Keratinocyte (primary cell): ENCODE measurements at regions not wholly inside any gene's neighbourhood (a gene's known extent, or its start where the extent isn't known, plus 50 kb on each side); places are given as distances from the start of the nearest gene placed in this dataset.

ENCODE experiments used
- DNase-seq: peaks from one replicate; pipeline ENCODE4 v3.0.0-alpha.2; 2011; ENCODE audit warnings: low read depth, missing footprints, low spot score
- FAIRE-seq: peaks from 2 replicates; lab custom pipeline; 2011; peaks lifted over from hg19 to GRCh38; lab: Jason Lieb, UNC
- H2AFZ ChIP-seq: 2 replicates; pipeline ENCODE4 v1.6.0; 2012; ENCODE audit warnings: low read length, control low read depth, inconsistent platforms; ENCODE audit not compliant: control insufficient read depth
- H3K27ac ChIP-seq: 2 replicates; pipeline ENCODE4 v1.5.1; 2011; ENCODE audit warnings: low read length; ENCODE audit not compliant: control insufficient read depth, insufficient read depth
- H3K27me3 ChIP-seq: 3 replicates; pipeline ENCODE4 v1.6.0; 2011; ENCODE audit warnings: low read length; ENCODE audit not compliant: control insufficient read depth, insufficient read depth; ENCODE audit errors: extremely low read depth
- H3K36me3 ChIP-seq, 2 experiments: 2 replicates in 1 of 2; 3 replicates in 1 of 2; pipeline ENCODE4 v1.5.1; 2011; ENCODE audit warnings: low read length in 2 of 2, mild to moderate bottlenecking in 1 of 2; ENCODE audit not compliant: control insufficient read depth in 2 of 2, insufficient read depth in 2 of 2; ENCODE audit errors: extremely low read depth in 1 of 2
- H3K4me1 ChIP-seq: 3 replicates; pipeline ENCODE4 v1.5.1; 2011; ENCODE audit warnings: low read length; ENCODE audit not compliant: control insufficient read depth, insufficient read depth; ENCODE audit errors: extremely low read depth
- H3K4me2 ChIP-seq: 3 replicates; pipeline ENCODE4 v1.6.0; 2011; ENCODE audit warnings: low read depth, low read length; ENCODE audit not compliant: control insufficient read depth, insufficient read depth; ENCODE audit errors: extremely low read depth
- H3K4me3 ChIP-seq, 3 experiments: fragments of 200-600 bp in 1 of 3; sonication (generic) in 1 of 3; 2 replicates in 2 of 3; 3 replicates in 1 of 3; pipeline ENCODE4 v1.5.1; 2011 to 2016; ENCODE audit warnings: low read length in 3 of 3, mild to moderate bottlenecking in 3 of 3, control low read depth in 2 of 3, inconsistent platforms in 1 of 3, low read depth in 1 of 3, mixed read lengths in 1 of 3, mixed run types in 1 of 3, moderate library complexity in 1 of 3; ENCODE audit not compliant: control insufficient read depth in 2 of 3, insufficient read depth in 2 of 3; ENCODE audit errors: extremely low read depth in 1 of 3
- H3K79me2 ChIP-seq: 2 replicates; pipeline ENCODE4 v1.6.0; 2012; ENCODE audit warnings: low read length; ENCODE audit not compliant: control insufficient read depth, insufficient read depth
- H3K9ac ChIP-seq: 3 replicates; pipeline ENCODE4 v1.6.0; 2011; ENCODE audit warnings: low read length; ENCODE audit not compliant: control insufficient read depth, insufficient read depth; ENCODE audit errors: extremely low read depth
- H3K9me1 ChIP-seq: 3 replicates; pipeline ENCODE4 v1.6.0; 2011; ENCODE audit warnings: low read length; ENCODE audit not compliant: control insufficient read depth, insufficient read depth; ENCODE audit errors: extremely low read depth
- H3K9me3 ChIP-seq: 2 replicates; pipeline ENCODE4 v1.5.1; 2012; ENCODE audit warnings: low read depth, low read length; ENCODE audit not compliant: control insufficient read depth
- H4K20me1 ChIP-seq: 3 replicates; pipeline ENCODE4 v1.6.0; 2011; ENCODE audit warnings: low read length; ENCODE audit not compliant: control insufficient read depth, insufficient read depth; ENCODE audit errors: extremely low read depth
- EZH2 ChIP-seq: IDR thresholded peaks from one replicate; pipeline ENCODE4 v1.6.1; 2012; ENCODE audit warnings: inconsistent platforms, mild to moderate bottlenecking, low read length, moderate library complexity
- dilution Hi-C: fragments of 300-500 bp; cut with MboI; formaldehyde crosslinking; loops from one replicate; pipeline ENCODE4 v1.7.0; 2020; ENCODE audit warnings: low sequenced_read_pairs; ENCODE audit not compliant: extremely low pct_ligation_motif_present
- TF ChIP-seq, protein P1 (sequence below), 3 experiments: IDR thresholded peaks in 1 of 3; conservative IDR thresholded peaks in 1 of 3; optimal IDR thresholded peaks in 1 of 3; 2 replicates in 2 of 3; 3 replicates in 1 of 3; pipeline versions ENCODE3 to v1.5.1; 2011; ENCODE audit warnings: low read length in 3 of 3, mild to moderate bottlenecking in 3 of 3, moderate library complexity in 2 of 3, control low read depth in 1 of 3, inconsistent platforms in 1 of 3; ENCODE audit not compliant: insufficient read depth in 2 of 3; ENCODE audit errors: extremely low read depth in 1 of 3

DNA sequence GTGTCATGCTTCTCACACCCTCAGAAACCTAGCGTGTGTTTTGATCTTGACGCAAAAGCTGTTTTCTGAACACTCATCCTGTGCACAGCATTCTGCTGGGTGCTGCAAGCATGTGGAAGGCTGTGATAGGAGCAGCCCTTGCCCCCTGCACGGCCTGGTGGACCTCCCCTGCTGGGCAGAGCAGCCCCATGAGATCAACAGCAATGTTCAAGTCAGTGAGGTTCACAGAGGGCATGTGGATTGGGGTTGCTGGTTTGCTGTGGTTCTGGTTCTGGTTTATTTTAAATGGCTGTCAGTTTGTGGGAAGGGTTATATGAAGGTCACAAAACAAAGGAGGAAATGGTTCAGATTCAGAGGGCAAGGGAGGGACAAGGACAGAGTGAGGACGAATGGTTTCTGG, 71.3 kb downstream of the SOWAHC start:
- H3K4me1 ChIP-seq, result no peaks in the 10 kb centered on the region
- no peak overlapping the region for H3K4me3 ChIP-seq
- no peaks in the 10 kb centered on the region for H3K36me3 ChIP-seq
- no peaks in the 10 kb centered on the region for H3K79me2 ChIP-seq
- no peak overlapping the region for H3K9ac ChIP-seq
- H3K4me2 ChIP-seq, result no peak overlapping the region
- FAIRE-seq (no peak), DNase-seq (no peak)
- H3K9me3 ChIP-seq, result no peaks in the 10 kb centered on the region
- no peaks in the 10 kb centered on the region for H3K9me1 ChIP-seq
- H3K27me3 ChIP-seq, result no peaks in the 10 kb centered on the region
- dilution Hi-C loops, result no loop called here
- no peaks in the 10 kb centered on the region for H4K20me1 ChIP-seq
- H3K27ac ChIP-seq, result no peak overlapping the region
- no peak for TF ChIP-seq EZH2
- TF ChIP-seq, protein P1, sequence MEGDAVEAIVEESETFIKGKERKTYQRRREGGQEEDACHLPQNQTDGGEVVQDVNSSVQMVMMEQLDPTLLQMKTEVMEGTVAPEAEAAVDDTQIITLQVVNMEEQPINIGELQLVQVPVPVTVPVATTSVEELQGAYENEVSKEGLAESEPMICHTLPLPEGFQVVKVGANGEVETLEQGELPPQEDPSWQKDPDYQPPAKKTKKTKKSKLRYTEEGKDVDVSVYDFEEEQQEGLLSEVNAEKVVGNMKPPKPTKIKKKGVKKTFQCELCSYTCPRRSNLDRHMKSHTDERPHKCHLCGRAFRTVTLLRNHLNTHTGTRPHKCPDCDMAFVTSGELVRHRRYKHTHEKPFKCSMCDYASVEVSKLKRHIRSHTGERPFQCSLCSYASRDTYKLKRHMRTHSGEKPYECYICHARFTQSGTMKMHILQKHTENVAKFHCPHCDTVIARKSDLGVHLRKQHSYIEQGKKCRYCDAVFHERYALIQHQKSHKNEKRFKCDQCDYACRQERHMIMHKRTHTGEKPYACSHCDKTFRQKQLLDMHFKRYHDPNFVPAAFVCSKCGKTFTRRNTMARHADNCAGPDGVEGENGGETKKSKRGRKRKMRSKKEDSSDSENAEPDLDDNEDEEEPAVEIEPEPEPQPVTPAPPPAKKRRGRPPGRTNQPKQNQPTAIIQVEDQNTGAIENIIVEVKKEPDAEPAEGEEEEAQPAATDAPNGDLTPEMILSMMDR (optimal IDR thresholded peaks at IDR 0.05 in 1 of 3, IDR thresholded peaks at IDR 0.05 in 1 of 3, conservative IDR thresholded peaks at IDR 0.05 in 1 of 3; ENCODE audit: extremely low read depth in 1 of 3, insufficient read depth in 2 of 3, low read length in 3 of 3), result no peak
- no peak overlapping the region for H2AFZ ChIP-seq

DNA sequence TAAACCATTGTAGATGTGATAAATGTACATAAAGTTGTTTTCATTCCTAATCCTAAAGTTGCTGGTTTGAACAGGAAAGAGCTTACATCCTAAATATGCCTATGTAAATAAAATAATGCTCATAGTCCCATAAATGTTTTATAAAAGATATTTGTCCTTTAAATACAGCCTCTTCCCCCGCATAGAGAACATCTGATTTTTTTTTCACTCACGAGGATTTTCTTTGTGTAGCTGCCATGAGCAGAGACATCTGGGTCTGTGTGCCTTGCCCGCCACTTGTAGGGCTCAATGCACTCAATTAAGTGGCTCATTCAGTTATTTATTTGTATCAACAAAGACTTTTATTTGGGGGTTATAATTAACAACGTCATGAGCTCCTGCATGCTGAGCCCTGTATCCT, 72.8 kb downstream of the SOWAHC start:
- no peaks in the 10 kb centered on the region for H3K4me1 ChIP-seq
- H2AFZ ChIP-seq, result no peak overlapping the region
- FAIRE-seq (no peak), DNase-seq (no peak)
- H3K9me1 ChIP-seq, result no peaks in the 10 kb centered on the region
- H3K27me3 ChIP-seq, result no peaks in the 10 kb centered on the region
- H4K20me1 ChIP-seq, result no peaks in the 10 kb centered on the region
- H3K4me3 ChIP-seq, result no peak overlapping the region
- no peak overlapping the region for H3K9ac ChIP-seq
- TF ChIP-seq, protein P1 (optimal IDR thresholded peaks at IDR 0.05 in 1 of 3, IDR thresholded peaks at IDR 0.05 in 1 of 3, conservative IDR thresholded peaks at IDR 0.05 in 1 of 3; ENCODE audit: extremely low read depth in 1 of 3, insufficient read depth in 2 of 3, low read length in 3 of 3), result no peak
- no peak for TF ChIP-seq EZH2
- no peaks in the 10 kb centered on the region for H3K79me2 ChIP-seq
- dilution Hi-C loops, result no loop called here
- H3K4me2 ChIP-seq, result no peak overlapping the region
- H3K27ac ChIP-seq, result no peak overlapping the region
- H3K36me3 ChIP-seq, result no peaks in the 10 kb centered on the region
- no peaks in the 10 kb centered on the region for H3K9me3 ChIP-seq
